ENCODE measurements at regions not wholly inside any gene's neighbourhood (a gene's known extent, or its start where the extent isn't known, plus 50 kb on each side); places are given as distances from the start of the nearest gene placed in this dataset.

- TF ChIP-seq CTCF (IDR thresholded peaks at IDR 0.05) (no peak), REST (IDR thresholded peaks at IDR 0.05; ENCODE audit: insufficient read depth in 1 of 2, low read depth in 2 of 2, low read length in 1 of 2) (no peak), POLR2AphosphoS5 (IDR thresholded peaks at IDR 0.05; ENCODE audit: low read depth, low read length) (no peak), SIN3A (IDR thresholded peaks at IDR 0.05; ENCODE audit: borderline replicate concordance, insufficient read depth, low read depth, low read length) (no peak), TCF7L2 (IDR thresholded peaks at IDR 0.05; ENCODE audit: low read depth, low read length) (no peak)
Measured at GRCh38 chr6:10031617-10032016, 383.3 kb downstream of the TFAP2A start.

Data from Panc1 (cell line).